HG02678 (cell line): ENCODE measurements at regions not wholly inside any gene's neighbourhood (a gene's known extent, or its start where the extent isn't known, plus 50 kb on each side); places are given as distances from the start of the nearest gene placed in this dataset.

Experiments used
- ATAC-seq: cut with Tn5 transposase; IDR thresholded peaks from one replicate; pipeline ENCODE4 v1.9.1; 2021; ENCODE audit warnings: mild to moderate bottlenecking, moderate library complexity; ENCODE audit not compliant: unreplicated experiment

DNA sequence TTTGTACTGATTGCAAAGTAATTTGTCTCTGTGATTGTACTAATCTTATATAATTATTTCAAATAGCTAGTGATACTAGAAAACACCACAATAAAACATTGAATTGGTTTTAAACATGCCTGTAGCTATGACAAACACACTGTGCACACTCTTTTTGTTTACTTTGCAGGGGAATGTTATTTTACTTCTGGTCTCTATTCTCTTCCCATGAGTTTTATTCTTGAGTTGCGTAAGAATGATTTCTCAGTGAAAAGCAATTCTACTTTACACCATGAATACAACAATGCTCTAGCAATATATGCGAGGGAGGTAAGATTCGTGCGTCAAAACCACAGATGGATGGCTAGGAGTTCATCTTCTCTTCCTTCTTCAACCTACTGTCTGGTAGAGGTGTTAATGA is 68.4 kb upstream of the PHACTR1 start:
- no peak for ATAC-seq

DNA sequence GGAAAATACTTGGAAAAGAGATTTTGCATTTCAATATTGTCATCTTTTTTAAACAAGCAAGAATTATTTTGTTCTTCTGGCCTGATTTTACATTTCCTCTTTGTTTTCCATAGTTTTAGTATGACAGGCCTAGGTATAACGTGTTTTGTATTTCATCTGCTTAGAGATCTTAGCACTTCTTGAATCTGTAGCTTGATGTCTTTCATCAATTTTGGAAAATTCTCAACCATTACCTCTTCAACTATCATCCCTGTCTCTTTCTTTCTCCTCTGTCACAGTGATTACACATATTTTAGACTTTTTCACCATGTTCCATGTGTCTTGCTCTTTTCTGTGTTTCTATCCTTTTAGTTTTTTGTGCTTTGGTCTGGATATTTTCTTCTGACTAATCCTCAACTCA is 67.2 kb upstream of the PHACTR1 start:
- ATAC-seq = no peak

DNA sequence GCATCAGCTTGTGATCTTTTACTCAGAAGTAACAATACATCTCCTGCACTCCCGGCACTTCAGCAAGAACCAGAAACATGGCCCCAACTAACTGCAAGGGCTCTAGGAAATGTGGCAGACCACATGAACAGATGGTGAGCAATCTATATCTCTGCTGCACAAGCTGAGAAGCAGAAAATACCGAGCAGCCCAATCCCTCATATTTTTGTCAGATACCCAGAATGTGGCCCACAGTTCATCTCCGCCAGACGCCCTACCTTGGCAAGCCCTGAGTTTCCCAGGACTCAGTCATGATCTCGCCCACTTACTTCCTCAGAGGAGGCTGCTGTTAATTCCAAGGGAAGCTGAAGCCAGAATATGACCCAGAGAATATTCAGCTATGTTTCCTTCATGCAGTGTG is 63.1 kb upstream of the PHACTR1 start:
- no peak for ATAC-seq

DNA sequence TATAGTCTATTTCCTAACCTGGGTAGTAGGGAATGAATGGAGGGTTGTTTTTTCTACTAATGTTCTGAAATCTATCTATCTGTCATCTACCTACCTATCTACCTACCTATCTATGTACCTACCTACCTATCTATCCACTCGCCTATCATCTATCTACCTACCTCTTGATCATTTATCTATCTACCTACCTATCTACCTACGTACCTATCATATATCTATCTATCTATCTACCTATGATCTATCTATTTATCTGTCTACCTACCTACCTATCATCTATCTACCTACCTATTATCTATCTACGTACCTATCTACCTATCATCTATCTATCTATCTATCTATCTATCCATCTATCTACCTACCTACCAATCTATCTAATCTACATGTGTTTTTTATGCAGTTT is 62.5 kb upstream of the PHACTR1 start:
- ATAC-seq = no peak

DNA sequence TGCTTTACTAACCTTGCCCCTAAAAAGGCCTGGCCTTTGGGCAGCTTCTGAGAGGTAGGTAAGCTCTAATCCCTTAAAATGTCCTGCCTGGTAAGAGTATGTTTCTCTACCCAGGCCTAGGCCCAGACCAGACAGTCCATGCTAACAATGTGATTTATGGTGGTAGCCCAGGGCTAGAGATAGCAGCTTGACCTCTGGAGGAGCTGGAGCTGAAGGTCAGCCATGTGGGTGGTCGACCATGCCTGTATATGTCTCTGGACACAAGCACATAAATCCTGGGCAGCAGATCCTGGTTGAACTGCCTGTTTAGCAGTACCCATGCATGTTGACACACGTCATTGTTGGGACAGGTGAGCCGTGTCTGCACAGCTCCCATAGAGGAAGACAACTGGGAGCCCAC is 62.1 kb upstream of the PHACTR1 start:
- no peak for ATAC-seq

DNA sequence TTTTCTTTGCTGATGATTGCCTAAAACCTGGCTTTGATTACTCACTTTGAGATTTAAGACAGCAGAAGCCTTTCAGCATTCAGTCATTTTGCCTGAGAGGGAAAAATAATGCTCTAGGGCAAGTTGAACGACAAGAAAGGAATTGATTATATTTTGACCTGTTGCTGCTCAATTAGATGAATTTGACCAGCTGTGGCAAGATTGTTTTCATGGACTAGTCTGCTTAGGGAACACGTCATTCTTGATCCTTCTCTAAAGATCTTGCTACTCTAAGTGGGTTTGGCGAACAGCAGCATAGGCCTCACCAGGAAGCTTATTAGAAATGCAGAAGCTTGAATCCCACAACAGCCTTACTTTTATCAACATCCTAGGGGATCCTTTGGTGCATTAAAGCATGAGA is 59.7 kb upstream of the PHACTR1 start:
- ATAC-seq = no peak

DNA sequence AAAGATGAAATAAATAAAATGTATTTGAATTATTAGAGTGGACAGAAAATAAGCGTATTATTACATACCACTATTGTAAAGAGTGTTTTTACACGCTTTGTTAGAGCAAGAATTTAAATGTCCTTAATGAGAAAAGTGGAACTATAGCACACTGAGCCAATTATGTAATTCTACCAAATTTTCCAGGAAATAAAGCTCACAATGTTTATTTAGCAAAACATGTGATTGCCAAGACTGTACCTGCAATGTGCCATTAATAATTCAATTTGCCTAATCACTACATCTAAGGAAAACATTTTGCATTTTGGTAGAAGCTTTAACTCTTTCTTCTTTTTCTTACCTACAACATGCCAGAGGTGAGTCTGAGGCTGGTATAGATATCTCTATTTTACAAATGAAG is 58.7 kb upstream of the PHACTR1 start:
- no peak for ATAC-seq

DNA sequence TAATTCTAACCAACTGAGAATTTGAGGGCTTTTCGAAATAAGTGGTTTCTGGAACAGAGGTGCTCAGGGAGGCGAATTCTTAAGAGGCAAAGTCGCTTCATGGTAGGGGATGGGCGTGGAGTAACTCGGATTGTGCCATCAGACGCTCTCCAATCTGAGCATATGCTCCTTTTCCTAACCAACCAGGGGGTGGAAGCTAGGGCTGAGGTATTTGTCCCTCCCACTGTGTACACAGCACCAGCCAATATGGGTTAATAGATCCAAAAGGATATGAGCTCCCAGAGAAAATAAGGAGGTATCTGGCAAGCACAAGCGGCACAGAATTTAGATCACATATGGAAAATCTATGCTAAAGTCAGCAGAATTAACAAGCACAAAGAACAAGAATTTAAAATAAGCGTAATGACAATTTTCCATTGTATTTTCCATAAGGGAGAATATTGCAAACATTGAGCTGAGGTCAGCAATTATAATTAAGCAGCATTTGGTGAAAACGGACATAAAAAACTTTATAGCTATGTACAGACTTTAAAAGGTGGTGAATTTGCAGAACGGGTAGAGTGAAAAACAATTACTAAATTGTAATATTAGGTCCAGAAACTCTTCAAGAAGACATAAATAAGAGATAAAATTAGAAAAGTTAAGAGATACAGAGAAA is 55.0 kb upstream of the PHACTR1 start:
- no peak for ATAC-seq
